Type B pancreatic cell (in vitro differentiated cells): ENCODE measurements at regions not wholly inside any gene's neighbourhood (a gene's known extent, or its start where the extent isn't known, plus 50 kb on each side); places are given as distances from the start of the nearest gene placed in this dataset.
A peak's percentile ranks its signal among the peaks of the same experiment; 100 is the strongest.

Experiments
- DNase-seq: peaks from one replicate; pipeline ENCODE4 v3.0.0; 2021; ENCODE audit warnings: mixed read lengths; ENCODE audit not compliant: unreplicated experiment; ENCODE audit errors: extremely low spot score
- H3K27ac Mint-ChIP-seq: 2 replicates; pipeline ENCODE4 v1.8.0; 2021; ENCODE audit warnings: mild to moderate bottlenecking, mixed read lengths
- H3K27me3 Mint-ChIP-seq: 2 replicates; pipeline ENCODE4 v1.8.0; 2021; ENCODE audit warnings: mixed read lengths
- H3K36me3 Mint-ChIP-seq: 2 replicates; pipeline ENCODE4 v1.8.0; 2021; ENCODE audit warnings: mixed read lengths
- H3K4me1 Mint-ChIP-seq: one replicate; pipeline ENCODE4 v1.8.0; 2021; ENCODE audit warnings: mixed read lengths; ENCODE audit not compliant: unreplicated experiment
- H3K4me3 Mint-ChIP-seq: 2 replicates; pipeline ENCODE4 v1.8.0; 2021; ENCODE audit warnings: mild to moderate bottlenecking, mixed read lengths
- H3K9me3 Mint-ChIP-seq: 2 replicates; pipeline ENCODE4 v1.8.0; 2021; ENCODE audit warnings: mixed read lengths
- CTCF ChIP-seq: fragments of 200-600 bp; sonication (generic); conservative IDR thresholded peaks from 2 replicates; pipeline ENCODE4 v1.5.0; 2021; ENCODE audit warnings: antibody characterized with exemption, mild to moderate bottlenecking

DNA sequence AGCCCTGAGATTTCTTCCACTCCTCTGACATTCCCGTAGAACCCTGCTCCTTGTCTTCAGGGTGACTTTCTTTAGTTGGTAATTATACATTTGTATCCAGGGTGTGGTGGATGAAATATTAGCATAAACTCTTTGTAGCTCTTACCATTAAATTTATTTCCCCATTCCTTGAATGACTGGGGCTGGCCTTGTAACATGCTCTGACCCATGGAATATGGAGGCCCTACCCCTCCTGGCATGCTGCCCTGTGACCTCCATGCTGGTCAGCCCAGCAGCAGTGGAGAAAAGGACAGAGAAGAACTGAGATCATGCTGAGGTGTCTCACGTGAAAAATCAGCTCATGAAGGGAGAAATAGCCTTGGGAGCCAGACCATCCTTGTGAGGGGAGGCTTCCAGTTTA, 96.1 kb upstream of the PROK2 start:
- peak overlapping the region; percentile 32 for H3K4me3 Mint-ChIP-seq
- H3K4me1 Mint-ChIP-seq, result peaks cover 50% of the 10 kb centered on the region
- DNase-seq, result no peak
- no peak for TF ChIP-seq CTCF
- no peaks in the 10 kb centered on the region for H3K27me3 Mint-ChIP-seq
- no peaks in the 10 kb centered on the region for H3K9me3 Mint-ChIP-seq
- peak overlapping the region; percentile 52 for H3K27ac Mint-ChIP-seq
- H3K36me3 Mint-ChIP-seq, result no peaks in the 10 kb centered on the region

GRCh38 chr3:71879089-71879488, 94.1 kb upstream of the PROK2 start:
- H3K27me3 Mint-ChIP-seq, result no peaks in the 10 kb centered on the region
- peaks cover 48% of the 10 kb centered on the region for H3K4me1 Mint-ChIP-seq
- no peaks in the 10 kb centered on the region for H3K9me3 Mint-ChIP-seq
- TF ChIP-seq CTCF, result peak; percentile 32
- no peak for DNase-seq
- no peaks in the 10 kb centered on the region for H3K36me3 Mint-ChIP-seq
- no peak overlapping the region for H3K27ac Mint-ChIP-seq
- H3K4me3 Mint-ChIP-seq, result no peak overlapping the region

- peak overlapping the region; percentile 53 for H3K27ac Mint-ChIP-seq
- no peak for DNase-seq
- H3K9me3 Mint-ChIP-seq, result no peaks in the 10 kb centered on the region
- TF ChIP-seq CTCF, result no peak
- H3K4me1 Mint-ChIP-seq, result peaks cover 47% of the 10 kb centered on the region
- H3K36me3 Mint-ChIP-seq, result no peaks in the 10 kb centered on the region
- H3K27me3 Mint-ChIP-seq, result no peaks in the 10 kb centered on the region
- H3K4me3 Mint-ChIP-seq, result no peak overlapping the region
Measured at GRCh38 chr3:71876135-71877105, 91.5 kb upstream of the PROK2 start.

- Mint-ChIP-seq H3K9me3 (no peaks in the 10 kb centered on the region), H3K27ac (peak overlapping the region; percentile 39), H3K36me3 (no peaks in the 10 kb centered on the region), H3K4me1 (peaks cover 38% of the 10 kb centered on the region), H3K27me3 (no peaks in the 10 kb centered on the region), H3K4me3 (no peak overlapping the region)
- TF ChIP-seq CTCF, result peak; percentile 95
- DNase-seq, result peak; percentile 87
Measured at GRCh38 chr3:71875461-71875947, 90.6 kb upstream of the PROK2 start.

- peaks cover 34% of the 10 kb centered on the region for H3K4me1 Mint-ChIP-seq
- no peak for TF ChIP-seq CTCF
- H3K4me3 Mint-ChIP-seq, result no peak overlapping the region
- H3K27me3 Mint-ChIP-seq, result no peaks in the 10 kb centered on the region
- no peaks in the 10 kb centered on the region for H3K9me3 Mint-ChIP-seq
- no peaks in the 10 kb centered on the region for H3K36me3 Mint-ChIP-seq
- DNase-seq, result no peak
- H3K27ac Mint-ChIP-seq, result no peak overlapping the region
Measured at GRCh38 chr3:71874618-71875017, 89.7 kb upstream of the PROK2 start.
